ENCODE measurements at regions not wholly inside any gene's neighbourhood (a gene's known extent, or its start where the extent isn't known, plus 50 kb on each side); places are given as distances from the start of the nearest gene placed in this dataset.

DNA sequence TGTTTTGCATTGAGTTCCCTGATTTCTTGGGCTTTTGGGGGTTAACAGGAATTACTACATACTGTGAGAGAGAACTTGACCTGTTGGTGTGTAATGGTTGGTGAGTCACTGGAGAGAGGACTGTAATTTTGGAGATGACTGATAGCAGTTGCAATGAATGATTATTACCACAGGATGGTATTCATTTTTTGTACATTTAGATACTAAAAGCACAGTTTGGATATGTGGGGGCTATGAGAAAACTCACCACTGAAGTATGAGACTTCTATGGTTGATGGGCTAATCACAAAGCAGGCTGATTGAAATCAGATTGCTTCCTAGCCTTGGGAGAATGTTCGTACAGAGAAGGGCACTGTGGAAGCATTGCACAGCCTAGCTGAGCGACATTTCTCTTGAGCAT is 1571.3 kb upstream of the PRMT6 start:
- Histone ChIP-seq H3K9me3 (ENCODE audit: control insufficient read depth, low read length) (peaks cover 6% of the 10 kb centered on the region), H3K4ac (ENCODE audit: low read depth in 1 of 2, low read length in 2 of 2) (no peak overlapping the region), H2AFZ (ENCODE audit: low read depth, low read length) (no peak overlapping the region), H2BK15ac (ENCODE audit: low read depth, poor library complexity, severe bottlenecking) (no peak overlapping the region), H3K4me3 (ENCODE audit: insufficient read depth in 1 of 2, low read depth in 1 of 2, low read length in 2 of 2) (no peak overlapping the region), H4K91ac (ENCODE audit: low read length) (no peak overlapping the region), H3K14ac (ENCODE audit: low read length in 2 of 2) (no peak overlapping the region), H2BK12ac (ENCODE audit: low read length in 2 of 2) (no peak overlapping the region), H3K4me2 (ENCODE audit: low read length, poor library complexity, severe bottlenecking) (no peak overlapping the region), H2BK5ac (ENCODE audit: low read depth, low read length, poor library complexity, severe bottlenecking) (no peak overlapping the region), H3K27ac (ENCODE audit: low read length, poor library complexity, severe bottlenecking) (peak overlapping the region; percentile 61), H2AK5ac (ENCODE audit: low read length, severe bottlenecking) (no peak overlapping the region), H3K4me1 (ENCODE audit: control insufficient read depth, insufficient read depth, low read depth, low read length) (no peaks in the 10 kb centered on the region), H2BK120ac (ENCODE audit: low read depth, low read length) (no peak overlapping the region), H3K36me3 (ENCODE audit: control insufficient read depth in 1 of 2, insufficient read depth in 2 of 2, low read depth in 1 of 2, low read length in 2 of 2) (no peaks in the 10 kb centered on the region), H3K23ac (ENCODE audit: low read length in 2 of 2) (no peak overlapping the region), H4K8ac (ENCODE audit: low read length) (peak overlapping the region; percentile 37), H3K18ac (ENCODE audit: low read depth in 1 of 2, low read length in 2 of 2) (no peak overlapping the region), H3K9ac (ENCODE audit: low read length) (no peak overlapping the region), H3K79me1 (replicated peaks; ENCODE audit: low read length, poor library complexity, severe bottlenecking) (no peaks in the 10 kb centered on the region), H3K27me3 (ENCODE audit: control insufficient read depth in 1 of 2, insufficient read depth in 1 of 2, low read length in 2 of 2) (no peaks in the 10 kb centered on the region)
- 88% methylated on average over 2 of the region's 2 CpGs for WGBS
- peak; percentile 27 for DNase-seq

DNA sequence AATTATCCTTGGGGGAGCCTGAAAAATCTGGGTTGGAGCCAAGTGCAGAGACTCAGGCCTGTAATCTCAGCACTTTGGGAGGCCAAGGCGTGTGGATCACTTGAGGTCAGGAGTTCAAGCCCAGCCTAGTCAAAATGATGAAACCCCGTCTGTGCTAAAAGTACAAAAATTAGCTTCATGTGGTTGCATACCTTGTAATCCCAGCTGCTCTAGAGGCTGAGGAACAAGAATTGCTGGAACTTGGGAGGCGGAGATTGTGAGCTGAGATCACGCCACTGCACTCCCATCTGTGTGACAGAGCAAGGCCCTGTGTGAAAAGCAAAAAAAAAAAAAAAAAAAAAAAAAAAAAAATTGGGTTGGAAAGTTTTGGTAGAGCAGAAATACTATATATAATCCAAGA is 1563.6 kb upstream of the PRMT6 start:
- DNase-seq, result no peak
- Histone ChIP-seq H3K9me3 (ENCODE audit: control insufficient read depth, low read length) (peaks cover 6% of the 10 kb centered on the region), H3K4ac (ENCODE audit: low read depth in 1 of 2, low read length in 2 of 2) (no peak overlapping the region), H3K4me3 (ENCODE audit: insufficient read depth in 1 of 2, low read depth in 1 of 2, low read length in 2 of 2) (no peak overlapping the region), H3K4me2 (ENCODE audit: low read length, poor library complexity, severe bottlenecking) (no peak overlapping the region), H3K27me3 (ENCODE audit: control insufficient read depth in 1 of 2, insufficient read depth in 1 of 2, low read length in 2 of 2) (no peaks in the 10 kb centered on the region), H3K36me3 (ENCODE audit: control insufficient read depth in 1 of 2, insufficient read depth in 2 of 2, low read depth in 1 of 2, low read length in 2 of 2) (no peaks in the 10 kb centered on the region), H4K91ac (ENCODE audit: low read length) (no peak overlapping the region), H3K14ac (ENCODE audit: low read length in 2 of 2) (no peak overlapping the region), H2BK120ac (ENCODE audit: low read depth, low read length) (no peak overlapping the region), H2BK15ac (ENCODE audit: low read depth, poor library complexity, severe bottlenecking) (no peak overlapping the region), H3K79me1 (replicated peaks; ENCODE audit: low read length, poor library complexity, severe bottlenecking) (no peaks in the 10 kb centered on the region), H4K8ac (ENCODE audit: low read length) (no peak overlapping the region), H3K23ac (ENCODE audit: low read length in 2 of 2) (no peak overlapping the region), H3K4me1 (ENCODE audit: control insufficient read depth, insufficient read depth, low read depth, low read length) (no peaks in the 10 kb centered on the region), H3K18ac (ENCODE audit: low read depth in 1 of 2, low read length in 2 of 2) (no peak overlapping the region), H3K9ac (ENCODE audit: low read length) (no peak overlapping the region), H2AK5ac (ENCODE audit: low read length, severe bottlenecking) (no peak overlapping the region), H2BK5ac (ENCODE audit: low read depth, low read length, poor library complexity, severe bottlenecking) (no peak overlapping the region), H2AFZ (ENCODE audit: low read depth, low read length) (no peak overlapping the region), H3K27ac (ENCODE audit: low read length, poor library complexity, severe bottlenecking) (no peak overlapping the region), H2BK12ac (ENCODE audit: low read length in 2 of 2) (no peak overlapping the region)
- 94% methylated on average over 4 of the region's 4 CpGs for WGBS

- Histone ChIP-seq H3K4me3 (ENCODE audit: insufficient read depth in 1 of 2, low read depth in 1 of 2, low read length in 2 of 2) (no peak overlapping the region), H2BK12ac (ENCODE audit: low read length in 2 of 2) (no peak overlapping the region), H3K14ac (ENCODE audit: low read length in 2 of 2) (no peak overlapping the region), H3K4ac (ENCODE audit: low read depth in 1 of 2, low read length in 2 of 2) (no peak overlapping the region), H3K23ac (ENCODE audit: low read length in 2 of 2) (no peak overlapping the region), H3K9me3 (ENCODE audit: control insufficient read depth, low read length) (peaks cover 2% of the 10 kb centered on the region), H2BK5ac (ENCODE audit: low read depth, low read length, poor library complexity, severe bottlenecking) (no peak overlapping the region), H2BK15ac (ENCODE audit: low read depth, poor library complexity, severe bottlenecking) (no peak overlapping the region), H4K91ac (ENCODE audit: low read length) (no peak overlapping the region), H3K18ac (ENCODE audit: low read depth in 1 of 2, low read length in 2 of 2) (no peak overlapping the region), H3K4me1 (ENCODE audit: control insufficient read depth, insufficient read depth, low read depth, low read length) (no peaks in the 10 kb centered on the region), H3K27ac (ENCODE audit: low read length, poor library complexity, severe bottlenecking) (no peak overlapping the region), H3K9ac (ENCODE audit: low read length) (no peak overlapping the region), H2AK5ac (ENCODE audit: low read length, severe bottlenecking) (no peak overlapping the region), H2AFZ (ENCODE audit: low read depth, low read length) (no peak overlapping the region), H3K4me2 (ENCODE audit: low read length, poor library complexity, severe bottlenecking) (no peak overlapping the region), H4K8ac (ENCODE audit: low read length) (no peak overlapping the region), H3K27me3 (ENCODE audit: control insufficient read depth in 1 of 2, insufficient read depth in 1 of 2, low read length in 2 of 2) (no peaks in the 10 kb centered on the region), H3K36me3 (ENCODE audit: control insufficient read depth in 1 of 2, insufficient read depth in 2 of 2, low read depth in 1 of 2, low read length in 2 of 2) (no peaks in the 10 kb centered on the region), H3K79me1 (replicated peaks; ENCODE audit: low read length, poor library complexity, severe bottlenecking) (no peaks in the 10 kb centered on the region), H2BK120ac (ENCODE audit: low read depth, low read length) (no peak overlapping the region)
- no CpG with 5 or more reads among the region's 1 CpG for WGBS
- DNase-seq, result no peak
Observed at GRCh38 chr1:105516068-105516467, 1540.4 kb upstream of the PRMT6 start.

DNA sequence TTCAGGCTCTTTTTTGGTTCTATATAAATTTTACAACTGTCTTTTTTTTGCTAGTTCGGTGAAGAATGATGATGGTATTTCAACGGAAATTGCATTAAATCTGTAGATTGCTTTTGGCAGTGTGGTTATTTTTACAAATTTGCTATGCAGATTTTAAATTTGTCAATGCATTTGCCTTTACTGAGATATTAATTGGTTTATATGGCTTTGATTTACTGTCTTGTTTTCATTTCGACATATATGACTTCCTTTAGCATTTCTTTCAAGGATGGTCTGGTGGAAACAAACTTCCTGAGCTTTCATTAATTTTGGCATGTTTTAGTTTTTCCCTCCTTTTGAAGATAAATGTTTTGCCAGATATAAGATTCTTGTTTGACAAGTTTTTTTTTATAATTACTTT is 1522.5 kb upstream of the PRMT6 start:
- H3K9ac ChIP-seq (ENCODE audit: low read length), result no peak overlapping the region
- H3K4me2 ChIP-seq (ENCODE audit: low read length, poor library complexity, severe bottlenecking), result no peak overlapping the region
- no peak overlapping the region for H2AFZ ChIP-seq (ENCODE audit: low read depth, low read length)
- no peak overlapping the region for H2BK120ac ChIP-seq (ENCODE audit: low read depth, low read length)
- H3K36me3 ChIP-seq (ENCODE audit: control insufficient read depth in 1 of 2, insufficient read depth in 2 of 2, low read depth in 1 of 2, low read length in 2 of 2), result no peaks in the 10 kb centered on the region
- no peak overlapping the region for H4K91ac ChIP-seq (ENCODE audit: low read length)
- H3K14ac ChIP-seq (ENCODE audit: low read length in 2 of 2), result no peak overlapping the region
- no peak overlapping the region for H3K4me3 ChIP-seq (ENCODE audit: insufficient read depth in 1 of 2, low read depth in 1 of 2, low read length in 2 of 2)
- H3K18ac ChIP-seq (ENCODE audit: low read depth in 1 of 2, low read length in 2 of 2), result no peak overlapping the region
- no peak overlapping the region for H4K8ac ChIP-seq (ENCODE audit: low read length)
- no peak overlapping the region for H2BK12ac ChIP-seq (ENCODE audit: low read length in 2 of 2)
- H2AK5ac ChIP-seq (ENCODE audit: low read length, severe bottlenecking), result no peak overlapping the region
- H2BK15ac ChIP-seq (ENCODE audit: low read depth, poor library complexity, severe bottlenecking), result no peak overlapping the region
- no peaks in the 10 kb centered on the region for H3K4me1 ChIP-seq (ENCODE audit: control insufficient read depth, insufficient read depth, low read depth, low read length)
- H3K4ac ChIP-seq (ENCODE audit: low read depth in 1 of 2, low read length in 2 of 2), result no peak overlapping the region
- H3K9me3 ChIP-seq (ENCODE audit: control insufficient read depth, low read length), result peaks cover 10% of the 10 kb centered on the region
- no peak for DNase-seq
- H3K27me3 ChIP-seq (ENCODE audit: control insufficient read depth in 1 of 2, insufficient read depth in 1 of 2, low read length in 2 of 2), result no peaks in the 10 kb centered on the region
- no peak overlapping the region for H3K27ac ChIP-seq (ENCODE audit: low read length, poor library complexity, severe bottlenecking)
- H3K79me1 ChIP-seq (replicated peaks; ENCODE audit: low read length, poor library complexity, severe bottlenecking), result no peaks in the 10 kb centered on the region
- no peak overlapping the region for H3K23ac ChIP-seq (ENCODE audit: low read length in 2 of 2)
- no peak overlapping the region for H2BK5ac ChIP-seq (ENCODE audit: low read depth, low read length, poor library complexity, severe bottlenecking)
- 100% methylated on average over 2 of the region's 3 CpGs for WGBS
